HG03045 (cell line): ENCODE measurements at regions not wholly inside any gene's neighbourhood (a gene's known extent, or its start where the extent isn't known, plus 50 kb on each side); places are given as distances from the start of the nearest gene placed in this dataset.

Experiments used
- ATAC-seq: cut with Tn5 transposase; IDR thresholded peaks from one replicate; pipeline ENCODE4 v1.9.1; 2021; ENCODE audit warnings: mild to moderate bottlenecking, moderate library complexity; ENCODE audit not compliant: unreplicated experiment

GRCh38 chr2:221050020-221050795 lies 521.9 kb downstream of the EPHA4 start:
- peak; percentile 66 for ATAC-seq

- no peak for ATAC-seq
Observed at GRCh38 chr2:221051162-221051561, 520.9 kb downstream of the EPHA4 start.

- ATAC-seq, result no peak
Observed at GRCh38 chr2:221060376-221060775, 511.7 kb downstream of the EPHA4 start.

- ATAC-seq, result no peak
Observed at GRCh38 chr2:221063568-221063967, 508.5 kb downstream of the EPHA4 start.

GRCh38 chr2:221064058-221064854 lies 507.8 kb downstream of the EPHA4 start:
- no peak for ATAC-seq

- ATAC-seq, result no peak
Observed at GRCh38 chr2:221064880-221065279, 507.2 kb downstream of the EPHA4 start.

- no peak for ATAC-seq
Observed at GRCh38 chr2:221068123-221068522, 504.0 kb downstream of the EPHA4 start.

GRCh38 chr2:221070106-221070505 lies 502.0 kb downstream of the EPHA4 start:
- ATAC-seq, result no peak

- ATAC-seq, result no peak
Observed at GRCh38 chr2:221073326-221074049, 498.6 kb downstream of the EPHA4 start.

- ATAC-seq, result no peak
Observed at GRCh38 chr2:221074238-221074637, 497.9 kb downstream of the EPHA4 start.

- ATAC-seq, result no peak
Observed at GRCh38 chr2:221075203-221075602, 496.9 kb downstream of the EPHA4 start.

GRCh38 chr2:221077251-221077650 lies 494.9 kb downstream of the EPHA4 start:
- no peak for ATAC-seq

- ATAC-seq, result no peak
Observed at GRCh38 chr2:221077799-221078198, 494.3 kb downstream of the EPHA4 start.

GRCh38 chr2:221085341-221085900 lies 486.7 kb downstream of the EPHA4 start:
- ATAC-seq, result no peak

- no peak for ATAC-seq
Observed at GRCh38 chr2:221085936-221086335, 486.2 kb downstream of the EPHA4 start.

GRCh38 chr2:221087779-221088178 lies 484.3 kb downstream of the EPHA4 start:
- ATAC-seq, result no peak

- no peak for ATAC-seq
Observed at GRCh38 chr2:221088506-221088905, 483.6 kb downstream of the EPHA4 start.

GRCh38 chr2:221095356-221095755 lies 476.7 kb downstream of the EPHA4 start:
- ATAC-seq, result no peak

GRCh38 chr2:221096706-221097567 lies 475.2 kb downstream of the EPHA4 start:
- ATAC-seq, result no peak

- no peak for ATAC-seq
Observed at GRCh38 chr2:221097568-221097915, 474.6 kb downstream of the EPHA4 start.
